PC-9 (cell line): ENCODE measurements at regions not wholly inside any gene's neighbourhood (a gene's known extent, or its start where the extent isn't known, plus 50 kb on each side); places are given as distances from the start of the nearest gene placed in this dataset.

Source experiments
- BruUV-seq: library from RNA; stranded (reverse); fragments of 400-500 nt; replicated peaks from 2 replicates; lab custom pipeline; 2021; lab: Mats Ljungman, UMichigan
- CTCF ChIA-PET: fragments of 300-600 bp; sonication (Branson Sonifier 250); formaldehyde crosslinking; loops from one replicate; lab custom pipeline; 2022; ENCODE audit warnings: antibody characterized with exemption; lab: Charles Lee
- POLR2A ChIA-PET: fragments of 300-600 bp; sonication (Branson Sonifier 250); formaldehyde crosslinking; loops from one replicate; lab custom pipeline; 2022; ENCODE audit warnings: antibody characterized with exemption; ENCODE audit not compliant: unreplicated experiment; lab: Charles Lee
- DNase-seq, 2 experiments: peaks; one replicate each; pipeline versions ENCODE4 v3.0.0 to v3.0.0-alpha.2; 2015 to 2022; ENCODE audit warnings: mixed read lengths in 1 of 2
- H2AFZ ChIP-seq: fragments of 200-600 bp; sonication (generic); 2 replicates; pipeline ENCODE4 v1.8.1; 2017; ENCODE audit warnings: antibody characterized with exemption
- H3F3A ChIP-seq: fragments of 200-600 bp; sonication (generic); 2 replicates; pipeline ENCODE4 v1.8.1; 2017; ENCODE audit warnings: antibody characterized with exemption, mild to moderate bottlenecking, low read depth; ENCODE audit not compliant: insufficient read depth
- H3K27ac ChIP-seq: fragments of 200-600 bp; sonication (generic); 2 replicates; pipeline ENCODE4 v1.6.1; 2016; ENCODE audit warnings: mixed run types
- H3K27me3 ChIP-seq: fragments of 200-600 bp; sonication (generic); 2 replicates; pipeline ENCODE4 v1.6.1; 2016; ENCODE audit warnings: low read depth, mixed run types; ENCODE audit not compliant: insufficient read depth
- H3K36me3 ChIP-seq: fragments of 200-600 bp; sonication (generic); 2 replicates; pipeline ENCODE4 v1.6.1; 2016; ENCODE audit warnings: low read depth, mixed run types
- H3K4me1 ChIP-seq: fragments of 200-600 bp; sonication (generic); replicated peaks from 2 replicates; pipeline ENCODE4 v1.6.1; 2016; ENCODE audit warnings: mixed run types; ENCODE audit not compliant: insufficient read depth
- H3K4me2 ChIP-seq: fragments of 200-600 bp; sonication (generic); 2 replicates; pipeline ENCODE4 v1.6.1; 2017; ENCODE audit warnings: mixed run types
- H3K4me3 ChIP-seq: fragments of 200-600 bp; sonication (generic); 2 replicates; pipeline ENCODE4 v1.6.1; 2016; ENCODE audit warnings: mixed run types
- H3K79me2 ChIP-seq: fragments of 200-600 bp; sonication (generic); 2 replicates; pipeline ENCODE4 v1.6.1; 2017; ENCODE audit warnings: low read depth, mixed run types
- H3K9me2 ChIP-seq: fragments of 200-600 bp; sonication (generic); 2 replicates; pipeline ENCODE4 v1.8.1; 2017; ENCODE audit warnings: mild to moderate bottlenecking; ENCODE audit not compliant: insufficient read depth
- H3K9me3 ChIP-seq: fragments of 200-600 bp; sonication (generic); 2 replicates; pipeline ENCODE4 v1.8.1; 2016; ENCODE audit warnings: low read depth; ENCODE audit not compliant: insufficient read depth
- H4K20me1 ChIP-seq: fragments of 200-600 bp; sonication (generic); 2 replicates; pipeline ENCODE4 v1.8.1; 2017; ENCODE audit not compliant: insufficient read depth
- CTCF ChIP-seq: fragments of 200-600 bp; sonication (generic); conservative IDR thresholded peaks from 2 replicates; pipeline ENCODE4 v1.6.1; 2017; ENCODE audit warnings: mixed run types, antibody characterized with exemption, mild to moderate bottlenecking, moderate library complexity
- EZH2 ChIP-seq: fragments of 200-600 bp; sonication (generic); IDR thresholded peaks from 2 replicates; pipeline ENCODE4 v1.8.0; 2017; ENCODE audit warnings: antibody characterized with exemption, low read depth
- intact Hi-C: fragments of 100-400 bp; cut with micrococcal nuclease; formaldehyde crosslinking; loops from one replicate; pipeline ENCODE4 v1.10.0; 2022; ENCODE audit not compliant: unreplicated experiment

DNA sequence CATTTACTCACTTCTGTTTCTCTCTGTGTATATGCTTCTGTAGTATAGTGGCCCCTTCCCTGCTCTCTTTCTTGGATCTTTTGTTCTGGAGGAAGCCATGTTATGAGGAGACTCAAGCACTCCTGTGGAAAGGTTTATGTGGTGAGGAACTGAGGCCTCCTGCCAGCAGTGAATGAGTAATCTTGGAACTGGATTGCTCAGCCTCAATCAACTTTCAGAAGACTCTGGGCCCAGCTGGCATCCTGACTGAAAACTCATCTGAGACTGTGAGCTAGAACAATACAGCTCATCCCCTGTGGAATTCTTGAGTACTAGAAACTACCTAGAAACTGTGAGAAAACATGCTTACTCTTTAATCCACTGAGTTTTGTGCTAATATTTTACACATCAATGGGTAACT, 133.1 kb upstream of the ZKSCAN2 start:
- POLR2A ChIA-PET = no interaction called here
- CTCF ChIA-PET = no interaction called here

GRCh38 chr16:25374556-25374955, 116.9 kb upstream of the ZKSCAN2 start:
- Histone ChIP-seq H3K36me3 (no peaks in the 10 kb centered on the region), H3F3A (no peaks in the 10 kb centered on the region), H3K79me2 (no peaks in the 10 kb centered on the region), H3K4me2 (no peak overlapping the region), H2AFZ (no peak overlapping the region), H3K4me3 (no peak overlapping the region), H3K9me3 (no peaks in the 10 kb centered on the region), H3K9me2 (no peaks in the 10 kb centered on the region), H4K20me1 (no peaks in the 10 kb centered on the region), H3K27ac (no peak overlapping the region), H3K4me1 (no peaks in the 10 kb centered on the region), H3K27me3 (peaks cover 28% of the 10 kb centered on the region)
- DNase-seq = no peak
- CTCF ChIA-PET = no interaction called here
- TF ChIP-seq EZH2 (no peak), CTCF (no peak)
- no TSS peak for BruUV-seq
- POLR2A ChIA-PET = no interaction called here
- intact Hi-C loops = no loop called here

More for the DNA sequence above, 133.1 kb upstream of the ZKSCAN2 start:
- no peak overlapping the region for H3K4me3 ChIP-seq
- H3K79me2 ChIP-seq = no peaks in the 10 kb centered on the region
- no peak overlapping the region for H2AFZ ChIP-seq
- H3K9me2 ChIP-seq = no peaks in the 10 kb centered on the region
- TF ChIP-seq CTCF (no peak), EZH2 (no peak)
- H3K4me1 ChIP-seq = no peaks in the 10 kb centered on the region
- H3K4me2 ChIP-seq = no peak overlapping the region
- intact Hi-C loops = no loop called here
- H3K36me3 ChIP-seq = no peaks in the 10 kb centered on the region
- no peak overlapping the region for H3K27ac ChIP-seq
- no peaks in the 10 kb centered on the region for H3K27me3 ChIP-seq
- no peaks in the 10 kb centered on the region for H3K9me3 ChIP-seq
- DNase-seq = no peak
- H3F3A ChIP-seq = no peaks in the 10 kb centered on the region
- no peaks in the 10 kb centered on the region for H4K20me1 ChIP-seq
- no TSS peak for BruUV-seq

GRCh38 chr16:25372716-25373115, 115.1 kb upstream of the ZKSCAN2 start:
- DNase-seq = no peak
- intact Hi-C loops = no loop called here
- Histone ChIP-seq H3K27me3 (peaks cover 37% of the 10 kb centered on the region), H3K79me2 (no peaks in the 10 kb centered on the region), H3K4me2 (no peak overlapping the region), H3K36me3 (no peaks in the 10 kb centered on the region), H3F3A (no peaks in the 10 kb centered on the region), H4K20me1 (no peaks in the 10 kb centered on the region), H3K4me3 (no peak overlapping the region), H3K9me2 (no peaks in the 10 kb centered on the region), H2AFZ (no peak overlapping the region), H3K27ac (no peak overlapping the region), H3K4me1 (no peaks in the 10 kb centered on the region), H3K9me3 (no peaks in the 10 kb centered on the region)
- ChIA-PET POLR2A (no interaction called here), CTCF (no interaction called here)
- no TSS peak for BruUV-seq
- TF ChIP-seq CTCF = no peak
